WTC11 (cell line): ENCODE measurements at regions not wholly inside any gene's neighbourhood (a gene's known extent, or its start where the extent isn't known, plus 50 kb on each side); places are given as distances from the start of the nearest gene placed in this dataset.

Source experiments
- ATAC-seq: fragments of 200-7000 bp; cut with Tn5 transposase; 2 replicates; pipeline ENCODE4 v1.10.0; 2021; ENCODE audit warnings: mild to moderate bottlenecking, moderate library complexity
- CTCF ChIA-PET: fragments of 300-600 bp; sonication (Branson Sonifier 250); formaldehyde crosslinking; loops from one replicate; lab custom pipeline; 2021; ENCODE audit warnings: antibody characterized with exemption; lab: Charles Lee
- POLR2A ChIA-PET: fragments of 350-600 bp; sonication (Branson Sonifier 250); formaldehyde crosslinking; loops from one replicate; lab custom pipeline; 2021; ENCODE audit warnings: antibody characterized with exemption; lab: Charles Lee
- DNase-seq: peaks from one replicate; pipeline ENCODE4 v3.0.0; 2021; ENCODE audit warnings: low spot score
- H3K27ac Mint-ChIP-seq: 2 replicates; pipeline ENCODE4 v1.8.0; 2021; ENCODE audit warnings: mixed read lengths
- H3K27me3 Mint-ChIP-seq: 2 replicates; pipeline ENCODE4 v1.8.0; 2021; ENCODE audit warnings: low read depth, mild to moderate bottlenecking, moderate library complexity, mixed read lengths
- H3K36me3 Mint-ChIP-seq: 2 replicates; pipeline ENCODE4 v1.8.0; 2021; ENCODE audit warnings: mixed read lengths
- H3K4me1 Mint-ChIP-seq: 2 replicates; pipeline ENCODE4 v1.8.0; 2022; ENCODE audit warnings: mixed read lengths
- H3K4me3 Mint-ChIP-seq: 2 replicates; pipeline ENCODE4 v1.8.0; 2021; ENCODE audit warnings: mild to moderate bottlenecking, moderate library complexity, mixed read lengths
- H3K9me3 Mint-ChIP-seq: 2 replicates; pipeline ENCODE4 v1.8.0; 2021; ENCODE audit warnings: mixed read lengths
- AFF4 ChIP-seq: sonication (generic); formaldehyde crosslinking; IDR thresholded peaks from 2 replicates; pipeline ENCODE4 v1.8.1; 2023; ENCODE audit warnings: mild to moderate bottlenecking, missing genetic modification reagents, borderline replicate concordance
- ATF3 ChIP-seq: sonication (generic); formaldehyde crosslinking; conservative IDR thresholded peaks from 2 replicates; pipeline ENCODE4 v1.8.1; 2022; ENCODE audit warnings: mild to moderate bottlenecking, missing genetic modification reagents
- ATF6 ChIP-seq: sonication (generic); formaldehyde crosslinking; IDR thresholded peaks from 2 replicates; pipeline ENCODE4 v1.8.1; 2023; ENCODE audit warnings: mild to moderate bottlenecking, missing genetic modification reagents
- CTCF ChIP-seq: fragments of 200-600 bp; IDR thresholded peaks from 2 replicates; pipeline ENCODE4 v1.8.0; 2022; ENCODE audit warnings: antibody characterized with exemption
- ERG ChIP-seq: fragments of 250-450 bp; sonication (Bioruptor Pico); IDR thresholded peaks from 2 replicates; pipeline ENCODE4 v1.8.0; 2021; ENCODE audit warnings: mild to moderate bottlenecking
- ETV6 ChIP-seq: sonication (generic); formaldehyde crosslinking; IDR thresholded peaks from 2 replicates; pipeline ENCODE4 v1.8.1; 2022; ENCODE audit warnings: mild to moderate bottlenecking, missing genetic modification reagents
- GABPB1 ChIP-seq: sonication (generic); formaldehyde crosslinking; IDR thresholded peaks from 2 replicates; pipeline ENCODE4 v1.8.1; 2023; ENCODE audit warnings: mild to moderate bottlenecking, missing genetic modification reagents
- GTF2I ChIP-seq: fragments of 250-450 bp; sonication (Bioruptor Pico); conservative IDR thresholded peaks from 2 replicates; pipeline ENCODE4 v1.4.0; 2021; ENCODE audit warnings: mild to moderate bottlenecking
- JAZF1 ChIP-seq: fragments of 250-450 bp; sonication (Bioruptor Pico); IDR thresholded peaks from 2 replicates; pipeline ENCODE4 v1.9.0; 2021; ENCODE audit warnings: moderate library complexity, mild to moderate bottlenecking, inconsistent platforms
- NFATC4 ChIP-seq: fragments of 250-450 bp; sonication (Bioruptor Pico); IDR thresholded peaks from 2 replicates; pipeline ENCODE4 v1.9.0; 2021; ENCODE audit warnings: mild to moderate bottlenecking
- SMAD3 ChIP-seq: sonication (generic); formaldehyde crosslinking; IDR thresholded peaks from 2 replicates; pipeline ENCODE4 v1.8.0; 2022; ENCODE audit warnings: missing genetic modification reagents, mild to moderate bottlenecking, borderline replicate concordance
- TEAD1 ChIP-seq: sonication (generic); formaldehyde crosslinking; IDR thresholded peaks from 2 replicates; pipeline ENCODE4 v1.8.0; 2022; ENCODE audit warnings: mild to moderate bottlenecking, missing genetic modification reagents
- TP53 ChIP-seq: sonication (generic); formaldehyde crosslinking; IDR thresholded peaks from 2 replicates; pipeline ENCODE4 v1.8.1; 2023; ENCODE audit warnings: mild to moderate bottlenecking, missing genetic modification reagents
- ZNF219 ChIP-seq: sonication (generic); formaldehyde crosslinking; IDR thresholded peaks from 2 replicates; pipeline ENCODE4 v1.8.0; 2023; ENCODE audit warnings: missing genetic modification reagents, mild to moderate bottlenecking, borderline replicate concordance
- TF ChIP-seq, protein P1 (sequence below): sonication (generic); formaldehyde crosslinking; IDR thresholded peaks from 2 replicates; pipeline ENCODE4 v1.8.1; 2022; ENCODE audit warnings: low read depth, mild to moderate bottlenecking, moderate library complexity, missing genetic modification reagents, borderline replicate concordance
- TF ChIP-seq, protein P2 (sequence below): sonication (generic); formaldehyde crosslinking; IDR thresholded peaks from 2 replicates; pipeline ENCODE4 v1.8.1; 2022; ENCODE audit warnings: missing genetic modification reagents, borderline replicate concordance
- TF ChIP-seq, protein P3 (sequence below): sonication (generic); formaldehyde crosslinking; IDR thresholded peaks from 2 replicates; pipeline ENCODE4 v1.8.0; 2022; ENCODE audit warnings: mild to moderate bottlenecking, missing genetic modification reagents
- TF ChIP-seq, protein P4 (sequence below): sonication (generic); formaldehyde crosslinking; IDR thresholded peaks from 2 replicates; pipeline ENCODE4 v1.8.1; 2022; ENCODE audit warnings: mild to moderate bottlenecking, missing genetic modification reagents, moderate library complexity, borderline replicate concordance
- TF ChIP-seq, protein P5 (sequence below): sonication (generic); formaldehyde crosslinking; IDR thresholded peaks from 2 replicates; pipeline ENCODE4 v1.8.0; 2022; ENCODE audit warnings: mild to moderate bottlenecking, missing genetic modification reagents

- TF ChIP-seq ATF3 (no peak), ERG (CRISPR knock-in tag) (no peak), TEAD1 (CRISPR knock-in tag) (no peak), NFATC4 (CRISPR knock-in tag) (no peak), SMAD3 (CRISPR knock-in tag) (no peak)
- TF ChIP-seq, all 79 proteins: peak for 0
These were observed 69.6 kb upstream of the OLFM1 start (continued) for GRCh38 chr9:135017899-135018298.

- no peaks in the 10 kb centered on the region for H3K36me3 Mint-ChIP-seq
- H3K4me3 Mint-ChIP-seq: no peak overlapping the region
- ATAC-seq (no peak), DNase-seq (no peak)
- POLR2A ChIA-PET: no interaction called here
- no peaks in the 10 kb centered on the region for H3K9me3 Mint-ChIP-seq
- TF ChIP-seq, protein P1, sequence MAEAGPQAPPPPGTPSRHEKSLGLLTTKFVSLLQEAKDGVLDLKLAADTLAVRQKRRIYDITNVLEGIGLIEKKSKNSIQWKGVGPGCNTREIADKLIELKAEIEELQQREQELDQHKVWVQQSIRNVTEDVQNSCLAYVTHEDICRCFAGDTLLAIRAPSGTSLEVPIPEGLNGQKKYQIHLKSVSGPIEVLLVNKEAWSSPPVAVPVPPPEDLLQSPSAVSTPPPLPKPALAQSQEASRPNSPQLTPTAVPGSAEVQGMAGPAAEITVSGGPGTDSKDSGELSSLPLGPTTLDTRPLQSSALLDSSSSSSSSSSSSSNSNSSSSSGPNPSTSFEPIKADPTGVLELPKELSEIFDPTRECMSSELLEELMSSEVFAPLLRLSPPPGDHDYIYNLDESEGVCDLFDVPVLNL: no peak
- TF ChIP-seq TP53 (CRISPR knock-in tag) (no peak), ZNF219 (CRISPR knock-in tag) (no peak), ETV6 (CRISPR knock-in tag) (no peak)
- TF ChIP-seq, protein P2, sequence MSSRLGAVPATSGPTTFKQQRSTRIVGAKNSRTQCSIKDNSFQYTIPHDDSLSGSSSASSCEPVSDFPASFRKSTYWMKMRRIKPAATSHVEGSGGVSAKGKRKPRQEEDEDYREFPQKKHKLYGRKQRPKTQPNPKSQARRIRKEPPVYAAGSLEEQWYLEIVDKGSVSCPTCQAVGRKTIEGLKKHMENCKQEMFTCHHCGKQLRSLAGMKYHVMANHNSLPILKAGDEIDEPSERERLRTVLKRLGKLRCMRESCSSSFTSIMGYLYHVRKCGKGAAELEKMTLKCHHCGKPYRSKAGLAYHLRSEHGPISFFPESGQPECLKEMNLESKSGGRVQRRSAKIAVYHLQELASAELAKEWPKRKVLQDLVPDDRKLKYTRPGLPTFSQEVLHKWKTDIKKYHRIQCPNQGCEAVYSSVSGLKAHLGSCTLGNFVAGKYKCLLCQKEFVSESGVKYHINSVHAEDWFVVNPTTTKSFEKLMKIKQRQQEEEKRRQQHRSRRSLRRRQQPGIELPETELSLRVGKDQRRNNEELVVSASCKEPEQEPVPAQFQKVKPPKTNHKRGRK (CRISPR knock-in tag): no peak
- TF ChIP-seq, protein P3, sequence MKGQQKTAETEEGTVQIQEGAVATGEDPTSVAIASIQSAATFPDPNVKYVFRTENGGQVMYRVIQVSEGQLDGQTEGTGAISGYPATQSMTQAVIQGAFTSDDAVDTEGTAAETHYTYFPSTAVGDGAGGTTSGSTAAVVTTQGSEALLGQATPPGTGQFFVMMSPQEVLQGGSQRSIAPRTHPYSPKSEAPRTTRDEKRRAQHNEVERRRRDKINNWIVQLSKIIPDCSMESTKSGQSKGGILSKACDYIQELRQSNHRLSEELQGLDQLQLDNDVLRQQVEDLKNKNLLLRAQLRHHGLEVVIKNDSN (CRISPR knock-in tag): no peak
- H3K4me1 Mint-ChIP-seq: peaks cover 7% of the 10 kb centered on the region
- CTCF ChIA-PET: no interaction called here
- no peaks in the 10 kb centered on the region for H3K27me3 Mint-ChIP-seq
- H3K27ac Mint-ChIP-seq: no peak overlapping the region
These were observed 69.1 kb upstream of the OLFM1 start for GRCh38 chr9:135018306-135018915.

GRCh38 chr9:135019224-135019623 is 68.2 kb upstream of the OLFM1 start:
- ATAC-seq (no peak), DNase-seq (no peak)
- Mint-ChIP-seq H3K4me3 (no peak overlapping the region), H3K9me3 (peaks cover under 1% of the 10 kb centered on the region; the same call in 1 of the 2 replicates), H3K27ac (no peak overlapping the region), H3K36me3 (no peaks in the 10 kb centered on the region), H3K4me1 (no peaks in the 10 kb centered on the region), H3K27me3 (no peaks in the 10 kb centered on the region)
- POLR2A ChIA-PET: no interaction called here
- CTCF ChIA-PET: interaction anchor here (1.4 kb wide), 1 partner anchor 67 kb away, joined by 3 read pairs; no protein-coding TSS in a partner anchor
- no peak for TF ChIP-seq AFF4 (CRISPR knock-in tag)
- no peak for TF ChIP-seq GTF2I (CRISPR knock-in tag)
- TF ChIP-seq GABPB1 (CRISPR knock-in tag): no peak
- no peak for TF ChIP-seq CTCF
- no peak for TF ChIP-seq JAZF1 (CRISPR knock-in tag)
- TF ChIP-seq, protein P4, sequence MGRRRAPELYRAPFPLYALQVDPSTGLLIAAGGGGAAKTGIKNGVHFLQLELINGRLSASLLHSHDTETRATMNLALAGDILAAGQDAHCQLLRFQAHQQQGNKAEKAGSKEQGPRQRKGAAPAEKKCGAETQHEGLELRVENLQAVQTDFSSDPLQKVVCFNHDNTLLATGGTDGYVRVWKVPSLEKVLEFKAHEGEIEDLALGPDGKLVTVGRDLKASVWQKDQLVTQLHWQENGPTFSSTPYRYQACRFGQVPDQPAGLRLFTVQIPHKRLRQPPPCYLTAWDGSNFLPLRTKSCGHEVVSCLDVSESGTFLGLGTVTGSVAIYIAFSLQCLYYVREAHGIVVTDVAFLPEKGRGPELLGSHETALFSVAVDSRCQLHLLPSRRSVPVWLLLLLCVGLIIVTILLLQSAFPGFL: no peak
- TF ChIP-seq, protein P5, sequence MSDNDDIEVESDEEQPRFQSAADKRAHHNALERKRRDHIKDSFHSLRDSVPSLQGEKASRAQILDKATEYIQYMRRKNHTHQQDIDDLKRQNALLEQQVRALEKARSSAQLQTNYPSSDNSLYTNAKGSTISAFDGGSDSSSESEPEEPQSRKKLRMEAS (CRISPR knock-in tag): no peak
- TF ChIP-seq ATF6 (CRISPR knock-in tag): no peak
